ENCODE measurements at regions not wholly inside any gene's neighbourhood (a gene's known extent, or its start where the extent isn't known, plus 50 kb on each side); places are given as distances from the start of the nearest gene placed in this dataset.

GRCh38 chr3:6542795-6543194, 318.1 kb upstream of the GRM7 start:
- DNase-seq, result no peak

- no peak for DNase-seq
Measured at GRCh38 chr3:6549296-6549695, 311.6 kb upstream of the GRM7 start.

GRCh38 chr3:6551165-6551564, 309.8 kb upstream of the GRM7 start:
- DNase-seq, result no peak

GRCh38 chr3:6560259-6560658, 300.7 kb upstream of the GRM7 start:
- no peak for DNase-seq

GRCh38 chr3:6567241-6567640, 293.7 kb upstream of the GRM7 start:
- no peak for DNase-seq

GRCh38 chr3:6568999-6569493, 291.9 kb upstream of the GRM7 start:
- no peak for DNase-seq

GRCh38 chr3:6571448-6571847, 289.5 kb upstream of the GRM7 start:
- no peak for DNase-seq

GRCh38 chr3:6577584-6577983, 283.3 kb upstream of the GRM7 start:
- no peak for DNase-seq

GRCh38 chr3:6578526-6578925, 282.4 kb upstream of the GRM7 start:
- no peak for DNase-seq

- DNase-seq, result no peak
Measured at GRCh38 chr3:6580808-6581207, 280.1 kb upstream of the GRM7 start.

GRCh38 chr3:6585360-6585759, 275.6 kb upstream of the GRM7 start:
- DNase-seq, result no peak

GRCh38 chr3:6600237-6600636, 260.7 kb upstream of the GRM7 start:
- DNase-seq, result no peak

- DNase-seq, result no peak
Measured at GRCh38 chr3:6601374-6601773, 259.5 kb upstream of the GRM7 start.

GRCh38 chr3:6602329-6602728, 258.6 kb upstream of the GRM7 start:
- DNase-seq, result no peak

- no peak for DNase-seq
Measured at GRCh38 chr3:6605227-6605626, 255.7 kb upstream of the GRM7 start.

GRCh38 chr3:6608843-6609242, 252.1 kb upstream of the GRM7 start:
- no peak for DNase-seq

GRCh38 chr3:6612034-6612616, 248.8 kb upstream of the GRM7 start:
- DNase-seq, result no peak

GRCh38 chr3:6622260-6622659, 238.7 kb upstream of the GRM7 start:
- no peak for DNase-seq

- no peak for DNase-seq
Measured at GRCh38 chr3:6622712-6623111, 238.2 kb upstream of the GRM7 start.

- no peak for DNase-seq
Measured at GRCh38 chr3:6631376-6631775, 229.5 kb upstream of the GRM7 start.

GRCh38 chr3:6640907-6641306, 220.0 kb upstream of the GRM7 start:
- DNase-seq, result no peak

GRCh38 chr3:6644070-6644929, 216.6 kb upstream of the GRM7 start:
- no peak for DNase-seq

GRCh38 chr3:6654670-6655069, 206.2 kb upstream of the GRM7 start:
- no peak for DNase-seq

- DNase-seq, result no peak
Measured at GRCh38 chr3:6655275-6655674, 205.6 kb upstream of the GRM7 start.

- no peak for DNase-seq
Measured at GRCh38 chr3:6657591-6657990, 203.3 kb upstream of the GRM7 start.

Measured in stimulated activated CD8-positive, alpha-beta memory T cell treated with anti-CD3 and anti-CD28 coated beads, Interleukin-4, amount 100 ng/mL, for 48 hours (primary cell).